ENCODE measurements at regions not wholly inside any gene's neighbourhood (a gene's known extent, or its start where the extent isn't known, plus 50 kb on each side); places are given as distances from the start of the nearest gene placed in this dataset.

GRCh38 chr21:19684328-19684727 lies 1280.7 kb upstream of the TMPRSS15 start:
- no peak for DNase-seq (ENCODE audit: low read depth)

GRCh38 chr21:19692231-19692630 lies 1288.6 kb upstream of the TMPRSS15 start:
- no peak for DNase-seq (ENCODE audit: low read depth)

- DNase-seq (ENCODE audit: low read depth), result no peak
Observed at GRCh38 chr21:19695796-19696195, 1292.2 kb upstream of the TMPRSS15 start.

DNA sequence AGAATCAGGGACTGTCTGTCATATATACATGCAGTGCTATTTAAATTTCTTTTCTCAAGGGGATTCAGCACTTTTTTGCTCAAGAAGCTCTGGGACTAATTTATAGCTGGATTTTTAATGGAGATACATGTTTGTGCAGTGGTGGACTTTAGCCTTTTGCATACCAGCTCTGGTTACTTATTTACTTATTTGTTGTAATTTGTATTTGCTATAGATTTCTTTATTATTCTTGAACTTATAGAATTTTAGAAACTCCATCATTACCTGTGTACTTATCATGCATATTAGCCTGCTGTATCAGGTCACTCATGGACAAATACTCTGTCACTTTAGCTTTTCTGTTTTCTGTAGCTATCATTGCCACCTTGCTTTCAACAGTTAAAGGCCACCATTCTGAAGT lies 1296.9 kb upstream of the TMPRSS15 start:
- no peak for DNase-seq (ENCODE audit: low read depth)

DNA sequence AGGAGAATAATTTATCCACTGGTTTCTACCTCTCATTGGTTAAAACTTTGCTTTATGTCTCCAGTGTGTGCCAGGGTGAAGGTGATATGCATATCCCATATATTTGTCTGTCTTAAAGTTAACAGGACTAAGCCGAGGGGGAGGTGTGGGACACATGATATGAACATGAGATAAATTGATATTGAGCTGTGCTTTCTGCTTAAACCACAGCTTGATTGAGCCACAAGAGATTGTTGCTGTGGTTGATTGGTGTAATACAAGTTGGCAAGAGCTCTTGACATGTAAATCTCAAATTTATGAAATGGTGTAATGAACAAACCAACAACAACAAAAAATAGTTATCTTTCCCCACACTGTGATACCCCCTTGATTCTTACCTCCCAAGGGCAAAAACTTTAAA lies 1295.5 kb upstream of the NCAM2 start:
- DNase-seq (ENCODE audit: low read depth), result no peak

- no peak for DNase-seq (ENCODE audit: low read depth)
Observed at GRCh38 chr21:19704832-19705231, 1293.4 kb upstream of the NCAM2 start.

DNA sequence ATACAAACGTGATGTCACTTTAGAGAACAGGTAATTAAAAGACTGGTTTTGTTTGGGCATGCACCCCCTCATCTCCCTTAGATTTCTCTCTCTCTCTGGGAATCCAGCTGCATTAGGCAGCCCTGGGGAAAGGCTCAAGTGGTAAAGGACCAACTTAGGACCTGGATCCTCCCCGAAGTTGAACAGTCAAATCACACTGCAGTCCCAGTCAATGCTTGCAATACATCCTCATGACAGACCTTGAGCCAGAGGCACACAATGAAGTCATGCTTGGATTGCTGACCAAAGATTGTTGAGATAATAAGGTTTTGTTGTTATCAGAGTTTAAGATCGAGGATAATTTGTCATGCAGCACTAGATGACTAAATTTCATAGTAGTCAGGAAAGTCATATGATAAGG lies 1285.8 kb upstream of the NCAM2 start:
- no peak for DNase-seq (ENCODE audit: low read depth)

- no peak for DNase-seq (ENCODE audit: low read depth)
Observed at GRCh38 chr21:19713313-19713712, 1284.9 kb upstream of the NCAM2 start.

- DNase-seq (ENCODE audit: low read depth), result no peak
Observed at GRCh38 chr21:19724081-19724480, 1274.1 kb upstream of the NCAM2 start.

GRCh38 chr21:19731251-19731650 lies 1267.0 kb upstream of the NCAM2 start:
- no peak for DNase-seq (ENCODE audit: low read depth)

DNA sequence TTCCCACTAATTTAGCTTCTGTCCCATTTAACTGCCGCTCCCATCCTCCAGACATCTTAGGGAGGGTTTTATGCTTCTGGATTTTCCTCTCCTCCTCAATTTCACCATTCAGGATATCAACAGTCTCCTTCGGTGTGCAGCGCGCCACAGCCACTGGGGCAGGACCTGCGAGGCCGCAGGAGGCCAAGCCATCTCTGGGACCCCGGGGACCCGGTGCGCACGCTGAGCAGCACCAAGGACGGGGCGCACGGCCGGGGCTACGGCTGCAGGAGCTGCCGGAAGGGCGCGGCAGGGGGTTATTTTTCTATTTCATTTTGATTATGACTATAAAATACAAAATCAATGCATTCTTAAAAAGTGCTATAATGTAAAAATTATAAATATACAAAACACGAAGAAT lies 1238.4 kb upstream of the NCAM2 start:
- DNase-seq (ENCODE audit: low read depth), result no peak

GRCh38 chr21:19767546-19767945 lies 1230.7 kb upstream of the NCAM2 start:
- DNase-seq (ENCODE audit: low read depth), result no peak

DNA sequence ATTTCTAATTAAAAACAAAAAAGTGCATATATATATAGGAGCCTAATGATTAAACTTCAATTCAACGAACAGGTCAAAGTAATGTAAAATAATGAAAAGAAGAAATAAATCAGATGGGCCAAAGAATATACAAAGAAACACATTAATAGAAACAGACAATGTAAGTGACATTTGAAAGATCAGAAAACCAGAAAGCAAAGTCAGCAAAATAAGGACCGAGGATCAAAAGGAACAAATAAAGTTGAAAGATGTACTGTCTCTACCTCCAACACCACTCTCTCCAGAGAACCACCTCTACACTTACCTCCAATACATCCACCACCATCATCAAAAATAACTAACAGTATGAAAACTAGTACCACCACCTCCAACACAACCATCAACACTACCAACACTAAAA lies 1226.3 kb upstream of the NCAM2 start:
- no peak for DNase-seq (ENCODE audit: low read depth)

DNA sequence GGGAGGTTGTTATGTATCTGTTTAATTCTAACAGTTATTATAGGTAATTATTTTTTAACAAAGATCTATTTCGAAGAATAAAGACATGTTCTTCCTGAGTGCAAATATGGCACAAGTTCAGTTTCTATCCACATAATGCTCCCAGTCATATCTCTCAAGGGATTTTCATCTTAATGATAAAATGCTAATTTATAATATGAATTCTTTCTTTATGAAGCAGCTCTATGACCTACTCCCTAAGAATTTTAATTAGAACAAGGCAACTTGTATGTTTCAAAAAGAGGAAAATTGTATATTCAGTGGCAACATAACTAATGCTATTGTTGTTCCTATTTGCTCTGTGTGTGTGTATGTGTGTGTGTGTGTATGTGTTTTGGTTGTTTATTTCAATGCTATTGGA lies 1222.1 kb upstream of the NCAM2 start:
- no peak for DNase-seq (ENCODE audit: low read depth)

DNA sequence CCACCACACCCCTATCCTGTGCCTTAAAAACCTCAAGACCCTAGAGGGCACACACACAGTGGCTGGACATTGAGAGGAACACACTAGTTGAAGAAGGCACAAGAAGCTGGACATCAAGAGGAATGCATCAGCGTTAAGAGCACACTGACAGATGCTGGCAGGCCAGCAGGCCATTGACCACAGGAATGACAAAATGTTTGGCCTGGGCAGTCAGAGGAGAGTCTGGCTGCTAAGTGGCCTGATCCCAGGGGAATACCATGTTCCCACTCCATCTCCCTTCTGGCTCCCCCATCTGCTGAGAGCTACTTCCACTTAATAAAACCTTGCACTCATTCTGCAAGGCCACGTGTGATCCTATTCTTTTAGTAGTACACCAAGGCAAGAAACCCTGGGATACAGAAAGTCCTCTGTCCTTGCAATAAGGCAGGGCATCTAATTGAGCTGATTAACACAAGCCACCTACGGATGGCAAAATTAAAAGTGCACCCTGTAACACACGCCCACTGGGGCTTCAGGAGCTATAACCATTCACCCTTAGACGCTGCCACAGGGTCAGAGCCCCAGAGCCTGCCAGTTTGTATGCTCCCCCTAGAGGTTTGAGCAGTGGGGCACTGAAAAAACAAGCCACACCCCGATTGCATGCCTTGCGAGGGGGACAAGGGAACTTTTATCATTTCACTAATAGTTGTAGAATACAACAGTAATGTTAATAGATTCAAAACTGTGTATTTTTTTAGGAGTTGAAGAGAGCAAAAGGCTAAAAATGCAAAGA lies 1216.1 kb upstream of the NCAM2 start:
- no peak for DNase-seq (ENCODE audit: low read depth)

- no peak for DNase-seq (ENCODE audit: low read depth)
Observed at GRCh38 chr21:19785941-19786340, 1212.3 kb upstream of the NCAM2 start.

DNA sequence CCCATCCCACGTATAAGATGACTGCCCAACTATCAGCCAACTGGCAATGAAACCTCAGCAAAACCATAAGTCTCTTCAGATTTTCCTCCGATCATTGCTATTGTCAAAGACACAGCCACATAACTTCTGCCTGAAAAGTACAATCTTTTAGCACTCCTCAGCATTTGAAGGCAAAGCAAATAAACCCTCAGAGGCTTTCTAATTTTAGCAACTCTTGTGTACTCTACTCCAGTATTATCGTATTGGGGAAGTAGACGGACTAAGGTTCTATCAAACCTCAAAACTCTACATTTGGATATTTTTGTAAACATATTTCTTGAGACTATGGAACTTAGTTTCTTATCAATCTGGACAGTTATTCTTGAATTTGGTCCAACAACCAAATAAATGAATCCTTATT lies 1206.2 kb upstream of the NCAM2 start:
- no peak for DNase-seq (ENCODE audit: low read depth)

DNA sequence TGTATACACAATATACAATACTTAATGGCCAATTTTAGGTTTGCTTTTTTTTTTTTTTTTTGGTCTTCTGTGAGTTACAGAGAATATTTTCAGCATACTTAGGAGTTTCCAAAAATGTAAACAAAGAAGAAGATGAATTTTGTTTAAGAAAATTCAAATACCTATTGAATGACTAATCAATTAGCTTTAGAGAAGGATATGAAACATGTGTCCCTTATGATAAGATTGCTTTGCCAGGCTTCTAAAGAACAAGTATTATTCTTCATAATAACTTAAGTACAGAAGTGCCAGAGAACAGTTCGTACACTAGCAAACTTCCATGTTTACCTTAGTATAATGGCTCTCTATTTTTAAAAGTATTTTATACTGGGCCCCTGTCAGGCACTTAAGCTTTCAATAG lies 1191.0 kb upstream of the NCAM2 start:
- DNase-seq (ENCODE audit: low read depth), result no peak

DNA sequence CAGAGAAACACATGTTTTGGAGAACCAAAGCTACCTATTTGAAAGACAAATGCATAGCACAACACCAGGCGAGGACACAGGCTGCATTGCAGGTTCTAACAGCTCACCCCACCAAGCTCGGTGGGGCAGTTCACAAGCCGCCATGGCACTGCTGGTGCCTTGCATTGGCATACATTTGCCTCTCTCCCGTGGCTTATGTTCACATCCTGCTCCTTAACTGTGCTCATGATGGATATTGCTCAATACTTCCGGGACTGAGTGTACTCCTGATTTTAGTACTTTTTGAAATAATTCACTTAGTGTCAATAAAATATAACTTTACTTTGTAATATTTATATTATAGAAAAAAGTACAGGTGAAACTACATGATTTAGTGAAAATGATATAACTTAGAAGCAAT lies 1187.4 kb upstream of the NCAM2 start:
- DNase-seq (ENCODE audit: low read depth), result no peak

- DNase-seq (ENCODE audit: low read depth), result no peak
Observed at GRCh38 chr21:19830446-19830845, 1167.8 kb upstream of the NCAM2 start.

DNA sequence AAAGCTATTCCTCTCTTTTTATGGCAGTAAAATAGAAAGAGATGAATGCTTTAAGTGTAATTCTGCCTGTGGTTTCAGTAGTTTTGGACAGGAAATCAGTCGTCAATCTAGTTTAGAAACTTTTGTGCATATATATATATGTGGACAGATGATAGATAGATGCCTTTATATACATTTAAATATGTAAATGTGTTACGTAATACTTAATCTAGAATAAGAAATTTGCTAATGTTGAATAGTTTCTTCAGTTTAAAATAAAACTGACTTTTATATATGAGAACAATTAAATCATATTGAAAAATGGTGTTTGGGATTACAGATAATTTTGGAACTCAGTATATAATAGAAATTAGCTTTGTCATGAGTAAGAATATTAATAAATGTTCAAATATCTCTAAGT lies 1165.7 kb upstream of the NCAM2 start:
- DNase-seq (ENCODE audit: low read depth), result no peak

GRCh38 chr21:19833082-19833481 lies 1165.1 kb upstream of the NCAM2 start:
- DNase-seq (ENCODE audit: low read depth), result no peak

GRCh38 chr21:19842601-19843000 lies 1155.6 kb upstream of the NCAM2 start:
- DNase-seq (ENCODE audit: low read depth), result no peak

- no peak for DNase-seq (ENCODE audit: low read depth)
Observed at GRCh38 chr21:19844334-19844733, 1153.9 kb upstream of the NCAM2 start.

- DNase-seq (ENCODE audit: low read depth), result no peak
Observed at GRCh38 chr21:19850157-19850556, 1148.1 kb upstream of the NCAM2 start.
